CD4-positive, alpha-beta T cell treated with Interleukin-4 for 4 hours (primary cell): ENCODE measurements at regions not wholly inside any gene's neighbourhood (a gene's known extent, or its start where the extent isn't known, plus 50 kb on each side); places are given as distances from the start of the nearest gene placed in this dataset.
"Not testable (repeated sequence)": the region's sequence is repeated elsewhere in the genome, so short reads cannot be mapped to it uniquely, and the experiment has no call there.

ENCODE experiments used
- DNase-seq: peaks from one replicate; pipeline ENCODE4 v3.0.0-alpha.2; 2020

GRCh38 chr7:69062020-69062765, 536.1 kb upstream of the AUTS2 start:
- no peak for DNase-seq

DNA sequence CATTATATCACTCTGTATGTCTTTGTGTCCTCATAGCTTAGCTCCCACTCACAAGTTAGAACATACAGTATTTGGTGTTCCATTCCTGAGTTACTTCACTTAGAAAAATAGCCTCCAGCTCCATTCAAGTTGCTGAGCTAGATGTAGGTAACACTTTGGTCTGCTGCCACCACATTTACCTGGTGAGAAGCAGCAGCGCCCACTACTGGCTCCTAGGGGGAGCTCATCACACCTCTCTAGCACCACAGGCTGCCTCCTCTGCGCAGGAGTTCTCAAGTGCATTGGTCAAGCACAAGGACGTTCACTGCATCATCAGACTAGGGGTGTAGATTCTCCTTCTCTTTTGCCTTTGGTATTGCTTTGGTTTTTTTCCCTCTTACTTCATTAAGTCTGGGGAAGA, 530.9 kb upstream of the AUTS2 start:
- DNase-seq: no peak

- DNase-seq: no peak
Measured at GRCh38 chr7:69070476-69070875, 527.8 kb upstream of the AUTS2 start.

GRCh38 chr7:69076566-69076965, 521.7 kb upstream of the AUTS2 start:
- DNase-seq: no peak

- DNase-seq: no peak
Measured at GRCh38 chr7:69078997-69079769, 519.1 kb upstream of the AUTS2 start.

GRCh38 chr7:69087281-69087680, 511.0 kb upstream of the AUTS2 start:
- DNase-seq: not testable (repeated sequence)

DNA sequence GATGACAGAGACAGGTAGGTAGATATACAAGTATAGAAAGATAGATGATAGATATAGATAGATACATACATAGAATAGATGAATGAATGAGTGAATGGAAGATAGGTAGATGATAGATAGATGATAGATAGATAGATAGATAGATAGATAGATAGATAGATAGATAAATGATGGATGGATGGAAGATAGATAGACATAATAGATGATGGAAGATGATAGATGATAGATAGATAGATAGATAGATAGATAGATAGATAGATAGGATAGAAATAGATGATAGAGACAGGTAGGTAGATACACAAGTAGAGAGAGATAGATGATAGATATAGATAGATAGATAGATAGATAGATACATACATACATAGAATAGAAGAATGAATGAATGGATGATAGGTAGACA, 510.1 kb upstream of the AUTS2 start:
- no peak for DNase-seq

DNA sequence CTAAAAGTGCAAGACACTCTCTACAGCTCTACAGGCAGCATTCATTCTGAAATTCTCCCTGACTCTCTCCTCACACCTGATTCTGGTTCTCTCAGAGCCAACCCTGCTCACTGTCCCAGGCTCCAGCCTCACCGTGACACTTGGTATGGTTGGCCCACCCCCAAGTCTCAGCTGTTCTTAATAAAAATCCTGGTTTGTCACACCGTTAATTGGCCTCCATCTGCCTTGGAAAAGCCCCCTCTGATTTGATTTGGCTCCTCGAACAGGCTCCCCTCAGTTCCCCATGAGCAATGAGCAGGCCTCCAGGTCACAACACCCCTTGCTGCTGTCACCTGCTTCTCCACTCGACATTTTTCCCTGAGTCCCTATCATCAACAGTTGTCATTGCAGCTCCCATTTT, 507.3 kb upstream of the AUTS2 start:
- no peak for DNase-seq

GRCh38 chr7:69091521-69091920, 506.8 kb upstream of the AUTS2 start:
- no peak for DNase-seq

DNA sequence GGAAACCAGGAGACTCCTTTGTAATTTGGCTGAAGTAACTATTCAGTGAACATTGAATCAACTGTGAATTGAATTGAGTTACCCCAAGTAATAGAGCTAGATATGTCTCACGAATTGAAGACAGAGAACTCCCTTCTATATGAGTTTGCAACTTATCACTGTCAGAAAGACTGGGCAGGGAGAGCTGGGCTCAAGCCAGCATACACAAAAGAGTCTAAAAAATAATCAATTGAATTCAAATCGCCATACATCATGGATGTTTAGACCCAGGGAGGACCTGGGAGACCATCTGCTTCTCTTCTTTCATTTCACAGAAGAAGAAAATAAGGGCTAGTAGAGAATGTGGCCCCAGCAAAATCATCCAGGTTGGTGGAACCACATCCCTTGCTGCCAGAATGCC, 503.1 kb upstream of the AUTS2 start:
- no peak for DNase-seq

DNA sequence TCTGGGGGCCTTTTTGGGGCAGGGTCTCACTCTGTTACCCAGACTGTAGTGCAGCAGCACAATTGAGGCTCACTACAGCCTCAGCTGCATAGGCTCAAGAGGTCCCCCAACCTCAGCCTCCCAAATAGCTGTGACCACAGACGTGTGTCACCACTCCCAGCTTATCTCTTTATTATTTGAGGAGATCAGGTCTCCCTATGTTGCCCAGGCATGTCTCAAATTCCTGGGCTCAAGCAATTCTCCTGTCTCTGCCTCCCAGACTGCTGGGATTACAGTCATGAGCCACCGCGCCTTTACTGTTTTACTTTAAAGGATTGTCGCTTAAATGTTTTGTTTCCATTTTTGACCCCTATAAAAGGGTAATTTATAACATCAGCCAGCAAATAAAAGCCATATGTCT, 502.6 kb upstream of the AUTS2 start:
- no peak for DNase-seq

GRCh38 chr7:69104023-69104422, 494.3 kb upstream of the AUTS2 start:
- no peak for DNase-seq

DNA sequence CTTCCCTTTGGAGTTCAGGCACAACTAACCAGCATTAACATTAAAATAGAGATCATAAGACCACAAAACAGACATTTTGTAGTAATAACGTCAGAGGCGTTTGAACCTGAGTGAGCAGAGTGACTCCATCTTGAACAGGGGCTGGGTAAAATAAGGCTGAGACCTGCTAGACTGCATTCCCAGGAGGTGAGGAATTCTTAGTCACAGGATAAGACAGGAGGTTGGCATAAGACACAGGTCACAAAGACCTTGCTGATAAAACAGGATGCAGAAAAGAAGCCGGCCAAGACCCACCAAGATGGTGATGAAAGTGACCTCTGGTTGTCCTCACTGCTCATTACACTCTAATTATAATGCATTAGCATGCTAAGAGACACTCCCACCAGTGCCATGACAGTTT, 493.2 kb upstream of the AUTS2 start:
- DNase-seq: no peak

- no peak for DNase-seq
Measured at GRCh38 chr7:69105981-69106380, 492.3 kb upstream of the AUTS2 start.

DNA sequence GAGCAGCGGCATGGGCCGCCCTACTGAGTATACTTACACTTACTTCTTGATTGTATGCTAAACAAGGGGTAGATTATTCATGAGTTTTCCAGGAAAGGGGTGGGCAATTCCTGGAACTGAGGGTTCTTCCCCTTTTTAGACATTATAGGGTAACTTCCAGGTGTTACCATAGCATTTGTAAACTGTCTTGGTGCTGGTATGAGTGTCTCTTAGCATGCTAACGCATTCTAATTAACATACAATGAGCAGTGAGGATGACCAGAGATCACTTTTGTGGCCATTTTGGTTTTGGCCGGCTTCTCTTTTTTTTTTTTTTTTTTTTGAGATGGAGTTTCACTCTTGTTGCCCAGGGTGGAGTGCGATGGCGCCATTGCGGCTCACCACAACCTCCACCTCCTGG, 491.8 kb upstream of the AUTS2 start:
- DNase-seq: not testable (repeated sequence)

DNA sequence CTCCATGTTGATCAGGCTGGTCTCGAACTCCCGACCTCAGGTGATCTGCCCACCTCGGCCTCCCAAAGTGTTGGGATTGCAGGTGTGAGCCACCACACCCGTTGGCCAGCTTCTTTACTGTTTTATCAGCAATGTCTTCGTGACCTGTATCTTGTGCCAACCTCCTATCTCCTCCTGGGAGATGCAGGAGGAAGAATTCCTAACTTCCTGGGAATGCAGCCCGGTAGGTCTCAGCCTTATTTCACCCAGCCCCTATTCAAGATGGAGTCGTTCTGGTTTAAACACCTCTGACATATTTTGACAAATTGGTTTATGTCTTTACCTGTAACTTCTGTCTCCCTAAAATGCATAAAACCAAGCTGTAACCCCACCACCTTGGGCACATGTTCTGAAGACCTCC, 491.3 kb upstream of the AUTS2 start:
- not testable (repeated sequence) for DNase-seq

DNA sequence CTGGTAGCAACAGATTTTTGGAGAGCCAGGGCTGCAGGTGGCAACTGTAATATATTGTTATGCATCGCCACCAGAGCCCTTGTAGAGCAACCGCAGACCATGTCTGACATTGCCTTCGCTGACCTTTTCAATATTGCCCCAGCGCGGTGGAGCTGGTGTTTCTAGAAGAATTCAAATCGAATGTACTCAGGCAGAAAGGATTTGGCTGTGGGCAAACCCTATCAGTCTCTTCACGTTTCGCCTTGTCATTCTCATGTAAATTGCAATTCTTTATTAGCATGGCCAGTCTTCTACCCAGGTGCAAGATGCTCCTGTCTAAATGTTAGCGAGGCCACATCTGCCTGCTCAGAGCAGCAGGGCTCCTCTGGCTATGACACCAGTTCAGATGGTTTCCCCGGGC, 490.2 kb upstream of the AUTS2 start:
- no peak for DNase-seq

GRCh38 chr7:69109246-69109645, 489.0 kb upstream of the AUTS2 start:
- DNase-seq: no peak

- no peak for DNase-seq
Measured at GRCh38 chr7:69109879-69110278, 488.4 kb upstream of the AUTS2 start.

- DNase-seq: no peak
Measured at GRCh38 chr7:69110450-69111050, 487.7 kb upstream of the AUTS2 start.

GRCh38 chr7:69114374-69114773, 483.9 kb upstream of the AUTS2 start:
- DNase-seq: no peak

GRCh38 chr7:69115788-69116187, 482.5 kb upstream of the AUTS2 start:
- no peak for DNase-seq

GRCh38 chr7:69116196-69116595, 482.1 kb upstream of the AUTS2 start:
- not testable (repeated sequence) for DNase-seq

DNA sequence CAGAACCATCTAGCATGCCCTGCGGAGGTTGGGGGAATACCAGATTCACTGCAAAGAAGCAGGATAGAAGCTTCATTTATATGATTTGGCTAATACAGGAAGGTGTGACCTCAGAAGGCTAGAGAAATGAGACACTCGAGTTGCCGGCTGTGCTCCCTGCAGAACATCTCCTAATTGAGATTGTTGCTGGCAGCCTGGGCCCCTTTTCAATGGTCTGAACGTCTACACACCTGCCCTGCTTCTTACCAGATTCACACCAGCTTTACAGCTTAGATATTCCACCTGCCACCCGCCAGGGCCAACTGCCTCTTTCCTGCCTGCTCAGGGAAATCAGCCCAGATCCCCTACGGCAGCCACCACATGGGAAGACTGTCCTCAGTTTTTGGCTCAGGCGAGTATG, 475.3 kb upstream of the AUTS2 start:
- DNase-seq: no peak
